Astrocyte (in vitro differentiated cells and primary cell): ENCODE measurements at regions not wholly inside any gene's neighbourhood (a gene's known extent, or its start where the extent isn't known, plus 50 kb on each side); places are given as distances from the start of the nearest gene placed in this dataset.

Experiments used
- CTCF ChIP-seq: IDR thresholded peaks from 2 replicates; pipeline ENCODE4 v1.5.1; 2011; ENCODE audit warnings: low read depth, mild to moderate bottlenecking, inconsistent platforms, low read length, moderate library complexity; ENCODE audit not compliant: insufficient read depth
- EZH2 ChIP-seq: IDR thresholded peaks from 2 replicates; pipeline ENCODE4 v1.6.1; 2012; ENCODE audit warnings: mild to moderate bottlenecking, low read length, inconsistent platforms; ENCODE audit not compliant: insufficient read depth

- TF ChIP-seq CTCF, result no peak
- TF ChIP-seq EZH2, result no peak
Measured at GRCh38 chr3:163533381-163533780, 1544.9 kb downstream of the SI start.
